ENCODE measurements at regions not wholly inside any gene's neighbourhood (a gene's known extent, or its start where the extent isn't known, plus 50 kb on each side); places are given as distances from the start of the nearest gene placed in this dataset.
"Not testable (repeated sequence)": the region's sequence is repeated elsewhere in the genome, so short reads cannot be mapped to it uniquely, and the experiment has no call there.

DNA sequence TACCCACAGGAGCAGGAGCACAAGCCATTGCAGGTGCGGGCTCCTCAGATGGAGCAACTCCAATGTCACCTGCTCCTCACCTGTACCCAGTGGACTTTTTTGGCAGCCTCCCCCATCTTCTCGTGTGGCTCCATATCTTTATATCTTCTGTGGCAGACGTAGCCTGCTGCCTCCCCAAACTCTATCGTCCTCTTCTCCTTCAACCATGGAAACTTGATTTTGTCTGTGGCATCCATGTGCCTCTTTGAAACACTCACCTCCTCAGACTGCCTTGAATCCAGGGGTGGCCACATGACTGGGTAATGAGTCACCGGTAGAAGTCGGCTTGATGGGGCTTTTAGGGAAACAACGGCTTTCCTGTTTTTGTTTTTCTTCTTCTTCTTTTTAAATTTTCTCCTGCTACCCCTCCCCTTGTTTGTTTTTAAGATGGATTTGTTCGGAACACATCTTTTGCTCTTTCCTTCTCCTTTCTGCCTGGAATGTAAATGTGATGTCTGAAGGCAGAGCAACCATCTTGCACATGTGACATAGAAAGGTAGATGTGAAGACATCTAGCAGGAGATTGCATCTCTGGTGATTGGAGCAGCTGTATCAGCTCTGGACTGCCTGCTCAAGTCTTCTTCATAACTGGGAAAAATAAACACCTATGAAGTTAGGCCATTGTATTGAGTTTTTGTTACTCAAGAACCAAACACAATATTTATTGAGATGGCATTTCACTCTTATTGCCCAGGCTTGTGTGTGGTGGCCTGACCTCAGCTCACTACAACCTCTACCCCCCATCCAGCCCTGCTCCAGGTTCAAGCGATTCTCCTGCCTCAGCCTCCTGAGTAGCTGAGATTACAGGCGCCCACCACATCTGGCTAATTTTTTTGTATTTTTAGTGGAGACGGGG is 69.9 kb upstream of the DDR1 start:
- H3K9me3 ChIP-seq (ENCODE audit: control insufficient read depth, low read length), result no peaks in the 10 kb centered on the region
- WGBS, 2 donors, result 57 to 64% methylated on average over 11 of the region's 11 CpGs
- DNase-seq, result peak in 1 of 2 donors; percentile 10
- ATAC-seq (ENCODE audit: low FRiP score), result peak; percentile 53
- no peak overlapping the region for H3K4me3 ChIP-seq (ENCODE audit: low read length in 2 of 2)
- no peak overlapping the region for H3K27ac ChIP-seq (ENCODE audit: low read depth in 1 of 2, low read length in 2 of 2)
- no peaks in the 10 kb centered on the region for H3K4me1 ChIP-seq (ENCODE audit: control insufficient read depth in 1 of 2, insufficient read depth in 2 of 2, low read length in 2 of 2)
- no peaks in the 10 kb centered on the region for H3K27me3 ChIP-seq (ENCODE audit: control insufficient read depth in 1 of 2, insufficient read depth in 2 of 2, low read length in 1 of 2)
- no peaks in the 10 kb centered on the region for H3K36me3 ChIP-seq (ENCODE audit: control insufficient read depth in 1 of 2, insufficient read depth in 2 of 2, low read length in 1 of 2)
- intact Hi-C loops (cut with DNase I), result no loop called here

DNA sequence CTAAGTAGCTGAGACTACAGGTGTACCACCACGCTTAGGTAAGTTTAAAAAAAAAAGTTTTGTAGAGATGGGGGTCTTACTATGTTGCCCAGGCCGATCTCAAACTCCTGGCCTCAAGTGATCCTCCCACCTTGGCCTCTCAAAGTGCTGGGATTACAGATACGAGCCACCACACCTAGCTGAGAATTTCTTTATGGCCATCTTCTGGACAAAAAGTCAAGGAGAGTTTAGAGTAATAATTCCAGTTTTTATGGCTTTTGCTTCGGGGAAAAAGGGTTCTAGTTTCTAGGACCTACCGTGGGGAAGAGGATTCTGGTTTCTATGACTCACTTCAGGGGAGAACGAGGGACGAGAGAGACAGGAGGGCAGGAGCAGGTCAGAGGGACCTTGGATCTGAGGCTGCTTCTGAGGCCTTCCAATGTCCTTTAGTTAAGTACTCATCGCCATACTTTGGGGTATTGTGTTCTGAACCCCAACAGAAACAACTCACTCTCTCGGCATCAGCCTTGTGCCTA is 69.3 kb upstream of the IER3 start:
- no peaks in the 10 kb centered on the region for H3K36me3 ChIP-seq (ENCODE audit: control insufficient read depth in 1 of 2, insufficient read depth in 2 of 2, low read length in 1 of 2)
- WGBS, 2 donors, result 89 to 91% methylated on average over 9 of the region's 9 CpGs
- H3K4me1 ChIP-seq (ENCODE audit: control insufficient read depth in 1 of 2, insufficient read depth in 2 of 2, low read length in 2 of 2), result no peaks in the 10 kb centered on the region
- peak overlapping the region in 1 of 2 donors; percentile 7 for H3K27ac ChIP-seq (ENCODE audit: low read depth in 1 of 2, low read length in 2 of 2)
- no peaks in the 10 kb centered on the region for H3K9me3 ChIP-seq (ENCODE audit: control insufficient read depth, low read length)
- H3K27me3 ChIP-seq (ENCODE audit: control insufficient read depth in 1 of 2, insufficient read depth in 2 of 2, low read length in 1 of 2), result no peaks in the 10 kb centered on the region
- peak in 1 of 2 donors; percentile 31 for DNase-seq
- no peak overlapping the region for H3K4me3 ChIP-seq (ENCODE audit: low read length in 2 of 2)
- intact Hi-C loops (cut with DNase I), result no loop called here
- peak; percentile 20 for ATAC-seq (ENCODE audit: low FRiP score)

DNA sequence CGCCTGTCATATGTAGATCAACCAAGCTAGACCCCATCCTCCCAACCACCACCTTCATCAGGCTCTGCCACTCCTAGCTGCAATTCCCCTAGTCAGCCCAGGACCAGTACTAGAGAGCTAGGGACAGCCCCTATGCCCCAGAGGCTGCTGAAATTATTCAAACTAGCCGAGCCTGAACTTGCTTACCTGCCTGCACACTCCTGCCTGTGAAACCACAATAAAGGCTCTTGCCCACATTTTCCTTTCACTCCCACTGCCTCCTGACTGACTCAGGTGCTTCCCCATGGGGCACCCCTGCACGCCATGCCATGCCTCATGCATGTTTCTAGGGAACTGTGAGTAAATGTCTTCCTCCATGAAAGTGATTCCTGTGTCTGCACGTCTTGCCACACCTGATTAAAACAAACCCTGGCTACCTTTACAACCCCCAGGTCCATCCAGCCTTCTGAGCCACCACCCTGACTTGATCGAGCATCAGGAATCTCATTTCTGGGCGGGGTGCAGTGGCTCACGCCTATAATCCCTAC is 66.5 kb upstream of the IER3 start:
- no peaks in the 10 kb centered on the region for H3K9me3 ChIP-seq (ENCODE audit: control insufficient read depth, low read length)
- DNase-seq (peak in 1 of 2 donors; percentile 26), ATAC-seq (ENCODE audit: low FRiP score) (no peak)
- H3K27me3 ChIP-seq (ENCODE audit: control insufficient read depth in 1 of 2, insufficient read depth in 2 of 2, low read length in 1 of 2), result peaks cover 0 to 2% of the 10 kb centered on the region in 2 donors
- WGBS, 2 donors, result 90 to 92% methylated on average over 7 of the region's 7 CpGs
- intact Hi-C loops (cut with DNase I), result no loop called here
- H3K4me1 ChIP-seq (ENCODE audit: control insufficient read depth in 1 of 2, insufficient read depth in 2 of 2, low read length in 2 of 2), result no peaks in the 10 kb centered on the region
- H3K36me3 ChIP-seq (ENCODE audit: control insufficient read depth in 1 of 2, insufficient read depth in 2 of 2, low read length in 1 of 2), result no peaks in the 10 kb centered on the region
- no peak overlapping the region for H3K27ac ChIP-seq (ENCODE audit: low read depth in 1 of 2, low read length in 2 of 2)
- H3K4me3 ChIP-seq (ENCODE audit: low read length in 2 of 2), result no peak overlapping the region

DNA sequence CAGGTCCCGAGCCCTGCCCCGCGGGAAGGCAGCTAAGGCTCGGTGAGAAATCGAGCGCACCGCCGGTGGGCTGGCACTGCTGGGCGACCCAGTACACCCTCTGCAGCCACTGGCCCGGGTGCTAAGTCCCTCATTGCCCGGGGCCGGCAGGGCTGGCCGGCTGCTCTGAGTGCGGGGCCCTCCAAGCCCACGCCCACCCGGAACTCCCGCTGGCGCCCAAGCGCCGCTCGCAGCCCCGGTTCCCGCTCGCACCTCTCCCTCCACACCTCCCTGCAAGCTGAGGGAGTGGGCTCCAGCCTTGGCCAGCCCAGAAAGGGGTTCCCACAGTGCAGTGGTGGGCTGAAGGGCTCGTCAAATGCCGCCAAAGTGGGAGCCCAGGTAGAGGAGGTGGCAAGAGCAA is 63.2 kb upstream of the IER3 start:
- WGBS, 2 donors, result 87 to 97% methylated on average over 19 to 26 of the region's 26 CpGs
- H3K27me3 ChIP-seq (ENCODE audit: control insufficient read depth in 1 of 2, insufficient read depth in 2 of 2, low read length in 1 of 2); H3K36me3 ChIP-seq (ENCODE audit: control insufficient read depth in 1 of 2, insufficient read depth in 2 of 2, low read length in 1 of 2); H3K4me1 ChIP-seq (ENCODE audit: control insufficient read depth in 1 of 2, insufficient read depth in 2 of 2, low read length in 2 of 2); intact Hi-C loops (cut with DNase I); H3K9me3 ChIP-seq (ENCODE audit: control insufficient read depth, low read length); H3K4me3 ChIP-seq (ENCODE audit: low read length in 2 of 2); ATAC-seq (ENCODE audit: low FRiP score); H3K27ac ChIP-seq (ENCODE audit: low read depth in 1 of 2, low read length in 2 of 2); DNase-seq: not testable (repeated sequence)

DNA sequence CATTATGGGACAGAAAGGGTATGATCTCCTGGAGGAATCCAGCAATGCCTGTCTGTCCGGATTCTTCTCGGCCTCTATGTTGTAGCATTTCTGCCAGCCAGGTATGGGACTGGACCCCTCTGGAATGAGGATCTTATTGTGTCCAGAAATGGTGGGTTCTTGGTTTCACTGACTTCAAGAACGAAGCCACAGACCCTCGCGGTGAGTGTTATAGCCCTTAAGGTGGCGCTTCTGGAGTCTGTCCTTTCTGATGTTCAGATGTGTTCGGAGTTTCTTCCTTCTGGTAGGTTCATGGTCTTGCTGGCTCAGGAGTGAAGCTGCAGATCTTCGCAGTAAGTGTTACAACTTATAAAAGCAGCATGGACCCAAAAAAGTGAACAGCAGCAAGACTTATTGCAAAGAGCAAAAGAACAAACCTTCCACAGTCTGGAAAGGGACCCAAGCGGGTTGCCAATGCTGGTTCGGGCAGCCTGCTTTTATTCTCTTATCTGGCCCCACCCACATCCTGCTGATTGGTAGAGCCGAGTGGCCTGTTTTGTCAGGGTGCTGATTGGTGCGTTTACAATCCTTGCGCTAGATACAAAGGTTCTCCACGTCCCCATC is 62.3 kb upstream of the IER3 start:
- Histone ChIP-seq H3K4me1 (ENCODE audit: control insufficient read depth in 1 of 2, insufficient read depth in 2 of 2, low read length in 2 of 2) (no peaks in the 10 kb centered on the region), H3K9me3 (ENCODE audit: control insufficient read depth, low read length) (no peaks in the 10 kb centered on the region), H3K27ac (ENCODE audit: low read depth in 1 of 2, low read length in 2 of 2) (no peak overlapping the region), H3K27me3 (ENCODE audit: control insufficient read depth in 1 of 2, insufficient read depth in 2 of 2, low read length in 1 of 2) (peaks cover 0 to 2% of the 10 kb centered on the region in 2 donors), H3K36me3 (ENCODE audit: control insufficient read depth in 1 of 2, insufficient read depth in 2 of 2, low read length in 1 of 2) (no peaks in the 10 kb centered on the region), H3K4me3 (ENCODE audit: low read length in 2 of 2) (no peak overlapping the region)
- ATAC-seq (ENCODE audit: low FRiP score) (no peak), DNase-seq (peak in 1 of 2 donors; percentile 9)
- intact Hi-C loops (cut with DNase I), result no loop called here
- 83 to 92% methylated on average over 14 of the region's 14 CpGs for WGBS, 2 donors

DNA sequence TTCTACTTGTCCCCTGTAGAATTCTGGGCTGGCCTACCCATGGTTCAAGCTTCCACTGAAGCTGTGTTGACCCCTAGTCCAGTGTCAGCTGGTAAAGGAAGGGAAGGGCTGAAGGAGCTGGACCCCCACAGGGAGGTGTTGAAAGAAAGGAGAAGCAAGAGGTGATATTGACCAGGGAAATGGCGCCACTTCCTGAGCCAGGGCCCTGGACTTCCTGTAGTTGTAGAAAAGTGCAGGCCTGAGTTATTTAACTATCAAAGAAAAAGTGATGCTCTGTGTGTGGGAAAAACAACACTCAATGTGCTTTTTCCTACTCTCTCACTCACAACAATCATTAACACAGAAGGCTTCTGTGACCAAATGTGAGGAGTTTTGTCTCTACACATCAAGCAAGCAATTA is 60.0 kb upstream of the IER3 start:
- H3K9me3 ChIP-seq (ENCODE audit: control insufficient read depth, low read length), result no peaks in the 10 kb centered on the region
- WGBS, 2 donors, result 94 to 100% methylated on average over 1 of the region's 1 CpG
- no peak overlapping the region for H3K27ac ChIP-seq (ENCODE audit: low read depth in 1 of 2, low read length in 2 of 2)
- intact Hi-C loops (cut with DNase I), result no loop called here
- peaks cover 0 to 2% of the 10 kb centered on the region in 2 donors for H3K27me3 ChIP-seq (ENCODE audit: control insufficient read depth in 1 of 2, insufficient read depth in 2 of 2, low read length in 1 of 2)
- no peak overlapping the region for H3K4me3 ChIP-seq (ENCODE audit: low read length in 2 of 2)
- no peaks in the 10 kb centered on the region for H3K36me3 ChIP-seq (ENCODE audit: control insufficient read depth in 1 of 2, insufficient read depth in 2 of 2, low read length in 1 of 2)
- no peaks in the 10 kb centered on the region for H3K4me1 ChIP-seq (ENCODE audit: control insufficient read depth in 1 of 2, insufficient read depth in 2 of 2, low read length in 2 of 2)
- DNase-seq (peak in 1 of 2 donors; percentile 16), ATAC-seq (ENCODE audit: low FRiP score) (no peak)

DNA sequence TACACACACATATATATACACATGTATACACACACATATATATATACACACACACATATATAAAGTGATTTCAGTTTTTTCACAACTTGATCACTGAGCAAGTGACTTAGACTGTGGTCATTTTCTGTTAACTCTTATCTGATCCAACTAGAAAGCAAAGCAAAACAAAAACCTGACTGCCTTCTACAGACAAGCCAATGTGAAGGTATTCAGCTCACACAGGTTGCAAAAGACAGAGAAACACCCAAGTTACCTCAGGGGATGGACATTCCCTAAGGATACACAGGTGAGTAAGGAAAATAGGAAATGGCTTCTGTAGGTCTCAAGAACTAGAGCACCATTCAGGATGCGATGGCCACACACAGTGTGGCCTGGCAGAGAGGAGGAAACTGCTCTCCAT is 58.4 kb upstream of the IER3 start:
- DNase-seq, result no peak
- no peaks in the 10 kb centered on the region for H3K36me3 ChIP-seq (ENCODE audit: control insufficient read depth in 1 of 2, insufficient read depth in 2 of 2, low read length in 1 of 2)

DNA sequence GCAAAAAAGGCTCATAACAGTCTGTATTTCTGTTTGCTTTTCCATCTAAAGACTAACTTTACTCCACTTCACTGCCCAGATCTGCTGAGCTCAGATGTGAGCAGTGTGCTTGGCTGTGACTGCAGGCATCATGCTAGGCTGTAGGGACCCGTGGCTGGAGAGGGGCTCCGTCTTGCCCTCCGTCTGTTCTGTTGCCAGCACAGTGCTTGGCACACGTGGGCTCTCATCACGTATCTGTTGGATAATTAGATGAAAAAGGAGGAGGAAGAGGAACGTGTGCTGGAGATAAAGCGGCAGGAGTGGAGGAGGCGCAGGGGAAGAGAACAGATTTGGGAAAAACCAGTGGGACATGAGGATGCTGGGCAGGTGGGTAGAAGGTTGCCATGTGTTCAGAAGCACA is 57.6 kb upstream of the IER3 start:
- Histone ChIP-seq H3K27me3 (ENCODE audit: control insufficient read depth in 1 of 2, insufficient read depth in 2 of 2, low read length in 1 of 2) (peaks cover 0 to 2% of the 10 kb centered on the region in 2 donors), H3K36me3 (ENCODE audit: control insufficient read depth in 1 of 2, insufficient read depth in 2 of 2, low read length in 1 of 2) (no peaks in the 10 kb centered on the region), H3K27ac (ENCODE audit: low read depth in 1 of 2, low read length in 2 of 2) (no peak overlapping the region), H3K4me3 (ENCODE audit: low read length in 2 of 2) (no peak overlapping the region), H3K9me3 (ENCODE audit: control insufficient read depth, low read length) (no peaks in the 10 kb centered on the region), H3K4me1 (ENCODE audit: control insufficient read depth in 1 of 2, insufficient read depth in 2 of 2, low read length in 2 of 2) (no peaks in the 10 kb centered on the region)
- DNase-seq (peak; percentile 10 to 20), ATAC-seq (ENCODE audit: low FRiP score) (no peak)
- intact Hi-C loops (cut with DNase I), result no loop called here
- 55% methylated on average over 8 of the region's 8 CpGs for WGBS, 2 donors

More for the DNA sequence above, 58.4 kb upstream of the IER3 start:
- H3K9me3 ChIP-seq (ENCODE audit: control insufficient read depth, low read length), result no peaks in the 10 kb centered on the region
- H3K4me1 ChIP-seq (ENCODE audit: control insufficient read depth in 1 of 2, insufficient read depth in 2 of 2, low read length in 2 of 2), result no peaks in the 10 kb centered on the region
- H3K27me3 ChIP-seq (ENCODE audit: control insufficient read depth in 1 of 2, insufficient read depth in 2 of 2, low read length in 1 of 2), result peaks cover 0 to 2% of the 10 kb centered on the region in 2 donors
- 92 to 96% methylated on average over 1 of the region's 1 CpG for WGBS, 2 donors
- no peak overlapping the region for H3K4me3 ChIP-seq (ENCODE audit: low read length in 2 of 2)
- intact Hi-C loops (cut with DNase I), result no loop called here
- no peak for ATAC-seq (ENCODE audit: low FRiP score)
- no peak overlapping the region for H3K27ac ChIP-seq (ENCODE audit: low read depth in 1 of 2, low read length in 2 of 2)

All from aorta (tissue), 5 donors.